H9 (cell line): ENCODE measurements at regions not wholly inside any gene's neighbourhood (a gene's known extent, or its start where the extent isn't known, plus 50 kb on each side); places are given as distances from the start of the nearest gene placed in this dataset.

ENCODE experiments used
- DNase-seq: peaks from one replicate; pipeline ENCODE4 v3.0.0-alpha.2; 2017
- H2AFZ ChIP-seq: one replicate; pipeline ENCODE4 v1.6.1; 2013; ENCODE audit warnings: mild to moderate bottlenecking, low read length, control low read depth, moderate library complexity
- H2AK5ac ChIP-seq: 2 replicates; pipeline ENCODE4 v1.6.1; 2013; ENCODE audit warnings: low read length, control low read depth, mixed read lengths; ENCODE audit not compliant: insufficient read length
- H2BK120ac ChIP-seq: one replicate; pipeline ENCODE4 v1.6.1; 2013; ENCODE audit warnings: low read depth, mild to moderate bottlenecking, low read length, control low read depth, inconsistent platforms; ENCODE audit not compliant: poor library complexity, severe bottlenecking
- H2BK12ac ChIP-seq: 2 replicates; pipeline ENCODE4 v1.6.1; 2013; ENCODE audit warnings: low read length, control low read depth, mixed read lengths, low read depth; ENCODE audit not compliant: insufficient read length
- H2BK15ac ChIP-seq: 2 replicates; pipeline ENCODE4 v1.6.1; 2013; ENCODE audit warnings: low read depth, low read length, control low read depth
- H2BK20ac ChIP-seq: one replicate; pipeline ENCODE4 v1.6.1; 2013; ENCODE audit warnings: low read depth, mild to moderate bottlenecking, low read length, control low read depth, inconsistent platforms; ENCODE audit not compliant: poor library complexity, severe bottlenecking
- H2BK5ac ChIP-seq: 2 replicates; pipeline ENCODE4 v1.6.1; 2013; ENCODE audit warnings: low read length, control low read depth, mixed read lengths; ENCODE audit not compliant: insufficient read length
- H3K14ac ChIP-seq: 2 replicates; pipeline ENCODE4 v1.6.1; 2013; ENCODE audit warnings: low read length, control low read depth; ENCODE audit not compliant: insufficient read depth
- H3K18ac ChIP-seq: 2 replicates; pipeline ENCODE4 v1.6.1; 2013; ENCODE audit warnings: low read depth, mild to moderate bottlenecking, mixed read lengths, low read length, control low read depth; ENCODE audit not compliant: insufficient read length
- H3K23ac ChIP-seq: 2 replicates; pipeline ENCODE4 v1.6.1; 2013; ENCODE audit warnings: low read length, control low read depth, mixed read lengths, low read depth; ENCODE audit not compliant: insufficient read length
- H3K23me2 ChIP-seq: 2 replicates; pipeline ENCODE4 v1.6.1; 2013; ENCODE audit warnings: low read depth, mild to moderate bottlenecking, mixed read lengths, low read length, control low read depth; ENCODE audit not compliant: insufficient read length, poor library complexity, severe bottlenecking
- H3K27ac ChIP-seq: 2 replicates; pipeline ENCODE4 v1.5.1; 2013; ENCODE audit warnings: low read length, control low read depth, mixed read lengths, low read depth; ENCODE audit not compliant: insufficient read length
- H3K27me3 ChIP-seq: 2 replicates; pipeline ENCODE4 v1.6.1; 2013; ENCODE audit warnings: low read length, control low read depth, inconsistent platforms; ENCODE audit not compliant: insufficient read depth
- H3K4ac ChIP-seq: 2 replicates; pipeline ENCODE4 v1.6.1; 2013; ENCODE audit warnings: low read depth, mild to moderate bottlenecking, control low read depth, inconsistent platforms, low read length, moderate library complexity
- H3K4me1 ChIP-seq: 2 replicates; pipeline ENCODE4 v1.6.1; 2013; ENCODE audit warnings: low read length, control low read depth, inconsistent platforms; ENCODE audit not compliant: insufficient read depth
- H3K4me2 ChIP-seq: 2 replicates; pipeline ENCODE4 v1.6.1; 2013; ENCODE audit warnings: low read length, control low read depth, mixed read lengths; ENCODE audit not compliant: insufficient read length, insufficient read depth
- H3K56ac ChIP-seq: 2 replicates; pipeline ENCODE4 v1.6.1; 2013; ENCODE audit warnings: low read depth, mild to moderate bottlenecking, mixed read lengths, low read length, control low read depth; ENCODE audit not compliant: insufficient read length
- H3K79me1 ChIP-seq: 2 replicates; pipeline ENCODE4 v1.6.1; 2013; ENCODE audit warnings: low read depth, mild to moderate bottlenecking, moderate library complexity, low read length, control low read depth, inconsistent platforms; ENCODE audit not compliant: insufficient read depth, poor library complexity, severe bottlenecking
- H3K79me2 ChIP-seq: 2 replicates; pipeline ENCODE4 v1.6.1; 2013; ENCODE audit warnings: low read length, control low read depth, inconsistent platforms; ENCODE audit not compliant: insufficient read depth
- H3K9ac ChIP-seq: 2 replicates; pipeline ENCODE4 v1.6.1; 2013; ENCODE audit warnings: low read length, control low read depth, mixed read lengths; ENCODE audit not compliant: insufficient read length; ENCODE audit errors: extremely low read depth
- H3K9me3 ChIP-seq: one replicate; pipeline ENCODE4 v1.6.1; 2013; ENCODE audit warnings: low read depth, low read length, inconsistent platforms; ENCODE audit not compliant: control insufficient read depth
- H3T11ph ChIP-seq: one replicate; pipeline ENCODE4 v1.6.1; 2013; ENCODE audit warnings: mild to moderate bottlenecking, low read length, control low read depth, inconsistent platforms
- H4K20me1 ChIP-seq: one replicate; pipeline ENCODE4 v1.6.1; 2013; ENCODE audit not compliant: control insufficient read depth, insufficient read length, insufficient read depth
- H4K5ac ChIP-seq: 2 replicates; pipeline ENCODE4 v1.6.1; 2013; ENCODE audit warnings: low read depth, mild to moderate bottlenecking, mixed read lengths, low read length, control low read depth; ENCODE audit not compliant: insufficient read length
- H4K8ac ChIP-seq: replicated peaks from 2 replicates; pipeline ENCODE4 v1.6.1; 2013; ENCODE audit warnings: low read length, control low read depth, mixed read lengths, low read depth; ENCODE audit not compliant: insufficient read length
- H4K91ac ChIP-seq: 2 replicates; pipeline ENCODE4 v1.6.1; 2013; ENCODE audit warnings: low read depth, mild to moderate bottlenecking, moderate library complexity, mixed read lengths, low read length, control low read depth; ENCODE audit not compliant: insufficient read length
- H3K27ac Mint-ChIP-seq, 3 experiments: 2 replicates in 2 of 3; 3 replicates in 1 of 3; pipeline ENCODE4 v1.8.0; 2020 to 2021; ENCODE audit warnings: mixed read lengths in 3 of 3, mild to moderate bottlenecking in 1 of 3, moderate library complexity in 1 of 3
- H3K27me3 Mint-ChIP-seq: 2 replicates; pipeline ENCODE4 v1.8.0; 2021; ENCODE audit warnings: low read depth, mild to moderate bottlenecking, moderate library complexity, mixed read lengths
- H3K36me3 Mint-ChIP-seq, 3 experiments: 2 replicates in 2 of 3; 3 replicates in 1 of 3; pipeline ENCODE4 v1.8.0; 2020 to 2021; ENCODE audit warnings: low read depth in 3 of 3, mixed read lengths in 3 of 3; ENCODE audit not compliant: insufficient read depth in 1 of 3
- H3K4me1 Mint-ChIP-seq, 2 experiments: 2 replicates each; pipeline ENCODE4 v1.8.0; 2020; ENCODE audit warnings: mixed read lengths in 2 of 2
- H3K4me3 Mint-ChIP-seq, 2 experiments: 2 replicates in 1 of 2; 3 replicates in 1 of 2; pipeline ENCODE4 v1.8.0; 2020 to 2021; ENCODE audit warnings: mild to moderate bottlenecking in 2 of 2, mixed read lengths in 2 of 2, moderate library complexity in 1 of 2
- H3K9me3 Mint-ChIP-seq, 2 experiments: 2 replicates in 1 of 2; 3 replicates in 1 of 2; pipeline ENCODE4 v1.8.0; 2020; ENCODE audit warnings: mild to moderate bottlenecking in 2 of 2, mixed read lengths in 2 of 2, moderate library complexity in 1 of 2
- CTCF ChIP-seq: fragments of 200-600 bp; sonication (generic); conservative IDR thresholded peaks from 3 replicates; pipeline ENCODE4 v1.8.0; 2021; ENCODE audit warnings: antibody characterized with exemption, mild to moderate bottlenecking
- WGBS: extraction: QIAGEN DNeasy Blood & Tissue Kit; methylation state at CpG from one replicate; pipeline ENCODE4 v1.1.7; 2013; ENCODE audit warnings: missing lambda C conversion rate, low lambda C conversion rate, mixed read lengths; ENCODE audit not compliant: insufficient read length; ENCODE audit errors: extremely low coverage; 5-methylcytosine and 5-hydroxymethylcytosine counted together

- no peaks in the 10 kb centered on the region for H3K27me3 Mint-ChIP-seq
- H3K18ac ChIP-seq: no peak overlapping the region
- no peaks in the 10 kb centered on the region for H3K79me1 ChIP-seq
- H3K56ac ChIP-seq: no peak overlapping the region
- no peaks in the 10 kb centered on the region for H3K9me3 Mint-ChIP-seq
- no peaks in the 10 kb centered on the region for H3K79me2 ChIP-seq
- no peak overlapping the region for H4K91ac ChIP-seq
- H3K4me1 ChIP-seq: no peaks in the 10 kb centered on the region; the same call in 1 of the 2 replicates
- H3K4me2 ChIP-seq: no peak overlapping the region
- H3K4me1 Mint-ChIP-seq: no peaks in the 10 kb centered on the region
- no CpG with 5 or more reads among the region's 7 CpGs for WGBS
- no peak overlapping the region for H2BK120ac ChIP-seq
- no peak overlapping the region for H3K9ac ChIP-seq
- no peak overlapping the region for H3K23ac ChIP-seq
- no peak for TF ChIP-seq CTCF
- H3K27me3 ChIP-seq: no peaks in the 10 kb centered on the region
- no peak for DNase-seq
- no peak overlapping the region for H4K8ac ChIP-seq
- no peak overlapping the region for H3K27ac Mint-ChIP-seq
- no peak overlapping the region for H3K14ac ChIP-seq
- H3K23me2 ChIP-seq: no peaks in the 10 kb centered on the region
- H3T11ph ChIP-seq: no peak overlapping the region
- H3K9me3 ChIP-seq: no peaks in the 10 kb centered on the region
- H2BK20ac ChIP-seq: no peak overlapping the region
- H2BK15ac ChIP-seq: no peak overlapping the region
- no peak overlapping the region for H3K4ac ChIP-seq
- no peak overlapping the region; a peak in 1 of 5 replicates for H3K4me3 Mint-ChIP-seq
- no peak overlapping the region for H3K27ac ChIP-seq
- no peak overlapping the region for H2BK5ac ChIP-seq
- no peak overlapping the region for H2BK12ac ChIP-seq
- no peak overlapping the region for H4K5ac ChIP-seq
- H2AFZ ChIP-seq: no peak overlapping the region
- H4K20me1 ChIP-seq: no peaks in the 10 kb centered on the region
- peaks cover 0 to 2% (median 0%) of the 10 kb centered on the region in 3 experiments; a peak in 1 of 7 replicates for H3K36me3 Mint-ChIP-seq
- no peak overlapping the region for H2AK5ac ChIP-seq
Measured at GRCh38 chr4:24073948-24074347, 184.1 kb upstream of the PPARGC1A start.
